HG03354 (cell line): ENCODE measurements at regions not wholly inside any gene's neighbourhood (a gene's known extent, or its start where the extent isn't known, plus 50 kb on each side); places are given as distances from the start of the nearest gene placed in this dataset.
"Not testable (repeated sequence)": the region's sequence is repeated elsewhere in the genome, so short reads cannot be mapped to it uniquely, and the experiment has no call there.

Experiments used
- ATAC-seq: cut with Tn5 transposase; IDR thresholded peaks from one replicate; pipeline ENCODE4 v1.9.1; 2021; ENCODE audit warnings: mild to moderate bottlenecking; ENCODE audit not compliant: unreplicated experiment, poor library complexity, severe bottlenecking

- ATAC-seq: no peak
These were observed 336.3 kb upstream of the NRXN1 start for GRCh38 chr2:51368250-51368649.

GRCh38 chr2:51350100-51350499 lies 318.2 kb upstream of the NRXN1 start:
- ATAC-seq: no peak

GRCh38 chr2:51344886-51345285 lies 313.0 kb upstream of the NRXN1 start:
- ATAC-seq: no peak

GRCh38 chr2:51335087-51336058 lies 303.4 kb upstream of the NRXN1 start:
- no peak for ATAC-seq

GRCh38 chr2:51329512-51329911 lies 297.6 kb upstream of the NRXN1 start:
- no peak for ATAC-seq

GRCh38 chr2:51324051-51324450 lies 292.1 kb upstream of the NRXN1 start:
- no peak for ATAC-seq

GRCh38 chr2:51322613-51323012 lies 290.7 kb upstream of the NRXN1 start:
- no peak for ATAC-seq

GRCh38 chr2:51304311-51304710 lies 272.4 kb upstream of the NRXN1 start:
- ATAC-seq: no peak

GRCh38 chr2:51301381-51301780 lies 269.4 kb upstream of the NRXN1 start:
- ATAC-seq: no peak

GRCh38 chr2:51299370-51299769 lies 267.4 kb upstream of the NRXN1 start:
- no peak for ATAC-seq

GRCh38 chr2:51297488-51297887 lies 265.6 kb upstream of the NRXN1 start:
- ATAC-seq: no peak

- no peak for ATAC-seq
These were observed 261.8 kb upstream of the NRXN1 start for GRCh38 chr2:51293566-51294200.

GRCh38 chr2:51291762-51292551 lies 260.0 kb upstream of the NRXN1 start:
- no peak for ATAC-seq

- ATAC-seq: no peak
These were observed 258.8 kb upstream of the NRXN1 start for GRCh38 chr2:51290725-51291124.

- ATAC-seq: no peak
These were observed 257.1 kb upstream of the NRXN1 start for GRCh38 chr2:51289045-51289444.

- ATAC-seq: no peak
These were observed 236.3 kb upstream of the NRXN1 start for GRCh38 chr2:51268191-51268590.

GRCh38 chr2:51265539-51265938 lies 233.6 kb upstream of the NRXN1 start:
- no peak for ATAC-seq

- ATAC-seq: no peak
These were observed 232.0 kb upstream of the NRXN1 start for GRCh38 chr2:51263951-51264350.

- ATAC-seq: not testable (repeated sequence)
These were observed 231.2 kb upstream of the NRXN1 start for GRCh38 chr2:51263101-51263500.

GRCh38 chr2:51258301-51258700 lies 226.4 kb upstream of the NRXN1 start:
- ATAC-seq: no peak
